Body of pancreas (tissue), 4 donors: ENCODE measurements at regions not wholly inside any gene's neighbourhood (a gene's known extent, or its start where the extent isn't known, plus 50 kb on each side); places are given as distances from the start of the nearest gene placed in this dataset.

Experiments
- ATAC-seq: fragments of 150-250 bp; one replicate; pipeline ENCODE4 v1.9.1; 2016
- DNase-seq, 4 donors: peaks; one replicate each; pipeline ENCODE4 v3.0.0-alpha.2; 2019
- H3K27ac ChIP-seq, 4 donors: fragments of 200-600 bp; sonication (generic); 1 replicate in 3 of 4; 2 replicates in 1 of 4; pipeline versions ENCODE4 v1.5.1 to v1.6.1; 2016 to 2019; ENCODE audit warnings: mild to moderate bottlenecking in 1 of 4, mixed read lengths in 1 of 4, moderate library complexity in 1 of 4
- H3K27me3 ChIP-seq, 2 donors: fragments of 200-600 bp; sonication (generic); one replicate each; pipeline ENCODE4 v1.6.0; 2016; ENCODE audit warnings: mild to moderate bottlenecking in 1 of 2
- H3K36me3 ChIP-seq, 2 donors: fragments of 200-600 bp; sonication (generic); replicated peaks in 1 of 2; 2 replicates each; pipeline ENCODE4 v1.5.1; 2016; ENCODE audit warnings: low read depth in 2 of 2; ENCODE audit not compliant: insufficient read depth in 1 of 2
- H3K4me1 ChIP-seq: fragments of 200-600 bp; sonication (generic); one replicate; pipeline ENCODE4 v1.6.0; 2016
- H3K4me3 ChIP-seq, 2 donors: fragments of 200-600 bp; sonication (generic); 1 replicate in 1 of 2; 2 replicates in 1 of 2; pipeline ENCODE4 v1.5.1; 2016 to 2019
- H3K9me3 ChIP-seq, 3 donors: fragments of 200-600 bp; sonication (generic); 1 replicate in 2 of 3; 2 replicates in 1 of 3; pipeline ENCODE4 v1.5.1; 2016
- CTCF ChIP-seq, 7 experiments: fragments of 450-650 bp in 4 of 7; fragments of 200-600 bp in 3 of 7; sonication (generic) in 3 of 7; IDR thresholded peaks; one replicate each; pipeline ENCODE4 v1.5.1; 2016 to 2019; ENCODE audit warnings: antibody characterized with exemption in 7 of 7
- POLR2A ChIP-seq, 3 donors: fragments of 450-650 bp; IDR thresholded peaks; one replicate each; pipeline ENCODE4 v1.6.1; 2016; ENCODE audit warnings: antibody characterized with exemption in 3 of 3, mild to moderate bottlenecking in 2 of 3
- WGBS, 2 donors: methylation state at CpG; one replicate each; pipeline ENCODE4 v1.1.5; 2017; 5-methylcytosine and 5-hydroxymethylcytosine counted together
- intact Hi-C: fragments of 100-400 bp; cut with DNase I; formaldehyde crosslinking; loops from one replicate; pipeline ENCODE4 v1.15.1; 2023

- ATAC-seq (no peak), DNase-seq (no peak)
- H3K4me3 ChIP-seq: no peak overlapping the region
- no peaks in the 10 kb centered on the region for H3K9me3 ChIP-seq
- intact Hi-C loops: no loop called here
- WGBS, 2 donors: 62% methylated on average over 6 of the region's 6 CpGs
- TF ChIP-seq CTCF (IDR thresholded peaks at IDR 0.05) (no peak), POLR2A (IDR thresholded peaks at IDR 0.05) (no peak)
- H3K27me3 ChIP-seq: no peaks in the 10 kb centered on the region
- no peaks in the 10 kb centered on the region for H3K36me3 ChIP-seq
- H3K4me1 ChIP-seq: no peaks in the 10 kb centered on the region
- no peak overlapping the region for H3K27ac ChIP-seq
Measured at GRCh38 chr18:77755187-77755586, 505.5 kb downstream of the GALR1 start.

GRCh38 chr18:77761332-77761731 lies 511.7 kb downstream of the GALR1 start:
- Histone ChIP-seq H3K4me3 (no peak overlapping the region), H3K27ac (no peak overlapping the region), H3K27me3 (no peaks in the 10 kb centered on the region), H3K36me3 (no peaks in the 10 kb centered on the region), H3K4me1 (no peaks in the 10 kb centered on the region), H3K9me3 (no peaks in the 10 kb centered on the region)
- ATAC-seq: no peak
- intact Hi-C loops: no loop called here
- DNase-seq: no peak
- TF ChIP-seq CTCF (IDR thresholded peaks at IDR 0.05): no peak
- TF ChIP-seq POLR2A (IDR thresholded peaks at IDR 0.05): no peak

- intact Hi-C loops: no loop called here
- no peak for ATAC-seq
- WGBS, 2 donors: 36 to 39% methylated on average over 1 of the region's 1 CpG
Measured at GRCh38 chr18:77762014-77762413, 512.4 kb downstream of the GALR1 start.

GRCh38 chr18:77762642-77763041 lies 513.0 kb downstream of the GALR1 start:
- TF ChIP-seq POLR2A (IDR thresholded peaks at IDR 0.05) (no peak), CTCF (IDR thresholded peaks at IDR 0.05) (no peak)
- H3K36me3 ChIP-seq: no peaks in the 10 kb centered on the region
- DNase-seq (no peak), ATAC-seq (no peak)
- no peaks in the 10 kb centered on the region for H3K9me3 ChIP-seq
- intact Hi-C loops: no loop called here
- H3K4me3 ChIP-seq: no peak overlapping the region
- H3K27me3 ChIP-seq: no peaks in the 10 kb centered on the region
- no peak overlapping the region for H3K27ac ChIP-seq
- H3K4me1 ChIP-seq: no peaks in the 10 kb centered on the region
- WGBS, 2 donors: 15 to 18% methylated on average over 6 of the region's 6 CpGs

More at GRCh38 chr18:77762014-77762413, 512.4 kb downstream of the GALR1 start:
- Histone ChIP-seq H3K4me1 (no peaks in the 10 kb centered on the region), H3K27me3 (no peaks in the 10 kb centered on the region), H3K36me3 (no peaks in the 10 kb centered on the region), H3K4me3 (no peak overlapping the region), H3K27ac (no peak overlapping the region), H3K9me3 (no peaks in the 10 kb centered on the region)
- no peak for TF ChIP-seq CTCF (IDR thresholded peaks at IDR 0.05)
- TF ChIP-seq POLR2A (IDR thresholded peaks at IDR 0.05): no peak
- DNase-seq: no peak

- intact Hi-C loops: no loop called here
- Histone ChIP-seq H3K9me3 (no peaks in the 10 kb centered on the region), H3K27ac (no peak overlapping the region), H3K4me3 (no peak overlapping the region), H3K36me3 (no peaks in the 10 kb centered on the region), H3K4me1 (no peaks in the 10 kb centered on the region), H3K27me3 (no peaks in the 10 kb centered on the region)
- no peak for ATAC-seq
- DNase-seq: no peak
- WGBS, 2 donors: 21 to 30% methylated on average over 9 of the region's 9 CpGs
- TF ChIP-seq CTCF (IDR thresholded peaks at IDR 0.05) (no peak), POLR2A (IDR thresholded peaks at IDR 0.05) (no peak)
Measured at GRCh38 chr18:77763530-77764145, 514.0 kb downstream of the GALR1 start.
